KBM-7 (cell line): ENCODE measurements at regions not wholly inside any gene's neighbourhood (a gene's known extent, or its start where the extent isn't known, plus 50 kb on each side); places are given as distances from the start of the nearest gene placed in this dataset.
A peak's percentile ranks its signal among the peaks of the same experiment; 100 is the strongest.

Experiments
- DNase-seq: peaks from one replicate; pipeline ENCODE4 v3.0.0-alpha.2; 2015
- in situ Hi-C: fragments of 300-500 bp; cut with MboI; formaldehyde crosslinking; loops from 2 replicates; pipeline ENCODE4 v1.14.3; 2020; ENCODE audit warnings: low sequenced_read_pairs, low pct_unique_long_range_greater_than_20kb, mixed read lengths

- in situ Hi-C loops, result no loop called here
- no peak for DNase-seq
Observed at GRCh38 chr7:132072873-132073272, 503.4 kb downstream of the PLXNA4 start.

- DNase-seq, result no peak
- in situ Hi-C loops, result no loop called here
Observed at GRCh38 chr7:132072165-132072564, 504.1 kb downstream of the PLXNA4 start.

GRCh38 chr7:132069306-132069705, 507.0 kb downstream of the PLXNA4 start:
- DNase-seq, result no peak
- in situ Hi-C loops, result no loop called here

- DNase-seq, result no peak
- in situ Hi-C loops, result no loop called here
Observed at GRCh38 chr7:132066761-132067171, 509.5 kb downstream of the PLXNA4 start.

- in situ Hi-C loops, result no loop called here
- no peak for DNase-seq
Observed at GRCh38 chr7:132065989-132066603, 509.7 kb upstream of the PODXL start.

GRCh38 chr7:132065193-132065988, 509.0 kb upstream of the PODXL start:
- in situ Hi-C loops, result no loop called here
- no peak for DNase-seq

- no peak for DNase-seq
- in situ Hi-C loops, result no loop called here
Observed at GRCh38 chr7:132063800-132064199, 507.4 kb upstream of the PODXL start.

- DNase-seq, result no peak
- in situ Hi-C loops, result no loop called here
Observed at GRCh38 chr7:132061937-132062336, 505.5 kb upstream of the PODXL start.

- in situ Hi-C loops, result no loop called here
Observed at GRCh38 chr7:132059141-132059540, 502.7 kb upstream of the PODXL start.

GRCh38 chr7:132055336-132056120, 499.1 kb upstream of the PODXL start:
- in situ Hi-C loops, result no loop called here
- DNase-seq, result no peak

More at GRCh38 chr7:132059141-132059540, 502.7 kb upstream of the PODXL start:
- no peak for DNase-seq

- in situ Hi-C loops, result no loop called here
- no peak for DNase-seq
Observed at GRCh38 chr7:132053871-132054270, 497.4 kb upstream of the PODXL start.

- in situ Hi-C loops, result no loop called here
Observed at GRCh38 chr7:132051311-132051710, 494.9 kb upstream of the PODXL start.

GRCh38 chr7:132049462-132050304, 493.3 kb upstream of the PODXL start:
- in situ Hi-C loops, result no loop called here
- DNase-seq, result peak; percentile 20

More at GRCh38 chr7:132051311-132051710, 494.9 kb upstream of the PODXL start:
- DNase-seq, result no peak

- no peak for DNase-seq
- in situ Hi-C loops, result no loop called here
Observed at GRCh38 chr7:132045481-132045980, 489.1 kb upstream of the PODXL start.

- no peak for DNase-seq
- in situ Hi-C loops, result no loop called here
Observed at GRCh38 chr7:132045002-132045401, 488.6 kb upstream of the PODXL start.

- DNase-seq, result no peak
- in situ Hi-C loops, result no loop called here
Observed at GRCh38 chr7:132044247-132044646, 487.8 kb upstream of the PODXL start.

GRCh38 chr7:132041108-132041507, 484.7 kb upstream of the PODXL start:
- in situ Hi-C loops, result no loop called here
- no peak for DNase-seq

GRCh38 chr7:132035517-132036362, 479.3 kb upstream of the PODXL start:
- DNase-seq, result no peak
- in situ Hi-C loops, result no loop called here
